Smooth muscle cell (in vitro differentiated cells): ENCODE measurements at regions not wholly inside any gene's neighbourhood (a gene's known extent, or its start where the extent isn't known, plus 50 kb on each side); places are given as distances from the start of the nearest gene placed in this dataset.

Experiments used
- DNase-seq: peaks from one replicate; lab custom pipeline; 2025; ENCODE audit not compliant: unreplicated experiment; lab: John Stamatoyannopoulos, UW
- H2AFZ ChIP-seq: fragments of 200-600 bp; sonication (generic); 2 replicates; pipeline ENCODE4 v1.6.0; 2016; ENCODE audit warnings: antibody characterized with exemption, low read depth, mild to moderate bottlenecking
- H3F3A ChIP-seq: fragments of 200-600 bp; sonication (generic); 2 replicates; pipeline ENCODE4 v1.6.0; 2017; ENCODE audit warnings: antibody characterized with exemption, low read depth
- H3K27ac ChIP-seq: fragments of 200-600 bp; sonication (generic); 2 replicates; pipeline ENCODE4 v1.5.1; 2016; ENCODE audit warnings: low read depth, mild to moderate bottlenecking
- H3K27me3 ChIP-seq: fragments of 200-600 bp; sonication (generic); 2 replicates; pipeline ENCODE4 v1.6.1; 2016; ENCODE audit warnings: low read depth, mild to moderate bottlenecking
- H3K36me3 ChIP-seq: fragments of 200-600 bp; sonication (generic); 2 replicates; pipeline ENCODE4 v1.5.1; 2016; ENCODE audit warnings: low read depth
- H3K4me1 ChIP-seq: fragments of 200-600 bp; sonication (generic); 2 replicates; pipeline ENCODE4 v1.5.1; 2016; ENCODE audit warnings: low read depth
- H3K4me2 ChIP-seq: fragments of 200-600 bp; sonication (generic); 2 replicates; pipeline ENCODE4 v1.6.0; 2016; ENCODE audit warnings: mild to moderate bottlenecking
- H3K4me3 ChIP-seq: fragments of 200-600 bp; sonication (generic); 2 replicates; pipeline ENCODE4 v1.5.1; 2016; ENCODE audit warnings: mild to moderate bottlenecking
- H3K79me2 ChIP-seq: fragments of 200-600 bp; sonication (generic); 2 replicates; pipeline ENCODE4 v1.6.0; 2016; ENCODE audit warnings: low read depth, mild to moderate bottlenecking
- H3K9ac ChIP-seq: fragments of 200-600 bp; sonication (generic); 2 replicates; pipeline ENCODE4 v1.6.0; 2016; ENCODE audit warnings: low read depth
- H3K9me3 ChIP-seq: fragments of 200-600 bp; sonication (generic); replicated peaks from 2 replicates; pipeline ENCODE4 v1.5.1; 2016; ENCODE audit warnings: low read depth
- H4K20me1 ChIP-seq: fragments of 200-600 bp; sonication (generic); 2 replicates; pipeline ENCODE4 v1.6.0; 2016; ENCODE audit warnings: low read depth
- CTCF ChIP-seq: fragments of 200-600 bp; sonication (generic); IDR thresholded peaks from 2 replicates; pipeline ENCODE4 v1.5.1; 2017; ENCODE audit warnings: borderline replicate concordance, mild to moderate bottlenecking, antibody characterized with exemption; ENCODE audit not compliant: insufficient read depth, poor library complexity, severe bottlenecking
- WGBS: methylation state at CpG from one replicate; pipeline ENCODE4 v1.1.7; 2016; ENCODE audit warnings: low lambda C conversion rate; 5-methylcytosine and 5-hydroxymethylcytosine counted together

GRCh38 chr3:77906102-77906709 is 866.3 kb downstream of the ROBO2 start:
- Histone ChIP-seq H3K4me3 (no peak overlapping the region), H3F3A (no peaks in the 10 kb centered on the region), H3K36me3 (no peaks in the 10 kb centered on the region), H2AFZ (no peak overlapping the region), H3K4me2 (no peak overlapping the region), H3K9ac (no peak overlapping the region), H3K27ac (no peak overlapping the region), H3K27me3 (no peaks in the 10 kb centered on the region), H3K4me1 (no peaks in the 10 kb centered on the region), H4K20me1 (no peaks in the 10 kb centered on the region), H3K79me2 (no peaks in the 10 kb centered on the region), H3K9me3 (no peaks in the 10 kb centered on the region)
- DNase-seq: no peak
- TF ChIP-seq CTCF: no peak
- WGBS: 86% methylated on average over 3 of the region's 3 CpGs

- Histone ChIP-seq H3K27me3 (no peaks in the 10 kb centered on the region), H3K79me2 (no peaks in the 10 kb centered on the region), H4K20me1 (no peaks in the 10 kb centered on the region), H2AFZ (no peak overlapping the region), H3K4me1 (no peaks in the 10 kb centered on the region), H3K4me3 (no peak overlapping the region), H3K9ac (no peak overlapping the region), H3K9me3 (no peaks in the 10 kb centered on the region), H3K27ac (no peak overlapping the region), H3F3A (no peaks in the 10 kb centered on the region), H3K4me2 (no peak overlapping the region), H3K36me3 (no peaks in the 10 kb centered on the region)
- 83% methylated on average over 3 of the region's 3 CpGs for WGBS
- no peak for DNase-seq
- no peak for TF ChIP-seq CTCF
Measured at GRCh38 chr3:77913524-77914174, 873.8 kb downstream of the ROBO2 start.

- peaks cover 3% of the 10 kb centered on the region for H3F3A ChIP-seq
- H3K79me2 ChIP-seq: no peaks in the 10 kb centered on the region
- H3K4me2 ChIP-seq: no peak overlapping the region
- no peak overlapping the region for H3K4me3 ChIP-seq
- no peaks in the 10 kb centered on the region for H3K4me1 ChIP-seq
- no peaks in the 10 kb centered on the region for H3K9me3 ChIP-seq
- TF ChIP-seq CTCF: no peak
- DNase-seq: no peak
- H3K36me3 ChIP-seq: no peaks in the 10 kb centered on the region
- WGBS: 70% methylated on average over 2 of the region's 2 CpGs
- no peak overlapping the region for H2AFZ ChIP-seq
- no peaks in the 10 kb centered on the region for H4K20me1 ChIP-seq
- H3K9ac ChIP-seq: no peak overlapping the region
- H3K27ac ChIP-seq: no peak overlapping the region
- no peaks in the 10 kb centered on the region for H3K27me3 ChIP-seq
Measured at GRCh38 chr3:77915336-77915735, 875.4 kb downstream of the ROBO2 start.

GRCh38 chr3:77917225-77917624 is 877.3 kb downstream of the ROBO2 start:
- Histone ChIP-seq H4K20me1 (no peaks in the 10 kb centered on the region), H3F3A (peaks cover 3% of the 10 kb centered on the region), H3K4me2 (no peak overlapping the region), H3K36me3 (no peaks in the 10 kb centered on the region), H2AFZ (no peak overlapping the region), H3K4me1 (no peaks in the 10 kb centered on the region), H3K27ac (no peak overlapping the region), H3K27me3 (no peaks in the 10 kb centered on the region), H3K9me3 (no peaks in the 10 kb centered on the region), H3K9ac (no peak overlapping the region), H3K79me2 (no peaks in the 10 kb centered on the region), H3K4me3 (no peak overlapping the region)
- WGBS: 77% methylated on average over 2 of the region's 2 CpGs
- no peak for DNase-seq
- TF ChIP-seq CTCF: no peak
